GM23338 (cell line): ENCODE measurements at regions not wholly inside any gene's neighbourhood (a gene's known extent, or its start where the extent isn't known, plus 50 kb on each side); places are given as distances from the start of the nearest gene placed in this dataset.

Experiments
- ATAC-seq: fragments of 200-7000 bp; cut with Tn5 transposase; 3 replicates; pipeline ENCODE4 v1.9.1; 2020
- DNase-seq: peaks from one replicate; pipeline ENCODE4 v3.0.0-alpha.2; 2015; ENCODE audit warnings: low spot score
- H2AFZ ChIP-seq: fragments of 200-600 bp; sonication (generic); 2 replicates; pipeline ENCODE4 v1.8.0; 2016; ENCODE audit warnings: antibody characterized with exemption, mild to moderate bottlenecking, moderate library complexity
- H3F3A ChIP-seq: fragments of 200-600 bp; sonication (generic); replicated peaks from 2 replicates; pipeline ENCODE4 v1.8.0; 2017; ENCODE audit warnings: antibody characterized with exemption, mixed run types, low read depth
- H3K27ac ChIP-seq: fragments of 200-600 bp; sonication (generic); 2 replicates; pipeline ENCODE4 v1.6.1; 2016; ENCODE audit warnings: low read depth
- H3K27me3 ChIP-seq: fragments of 200-600 bp; sonication (generic); 2 replicates; pipeline ENCODE4 v1.8.0; 2016; ENCODE audit warnings: mild to moderate bottlenecking, mixed run types, moderate library complexity; ENCODE audit not compliant: insufficient read depth
- H3K36me3 ChIP-seq: fragments of 200-600 bp; sonication (generic); 2 replicates; pipeline ENCODE4 v1.8.0; 2016; ENCODE audit warnings: mild to moderate bottlenecking; ENCODE audit not compliant: insufficient read depth
- H3K4me1 ChIP-seq: fragments of 200-600 bp; sonication (generic); 2 replicates; pipeline ENCODE4 v1.8.0; 2016; ENCODE audit warnings: mild to moderate bottlenecking, moderate library complexity; ENCODE audit not compliant: insufficient read depth
- H3K4me2 ChIP-seq: fragments of 200-600 bp; sonication (generic); 2 replicates; pipeline ENCODE4 v1.7.1; 2017; ENCODE audit warnings: mixed run types
- H3K4me3 ChIP-seq: fragments of 200-600 bp; sonication (generic); 2 replicates; pipeline ENCODE4 v1.6.1; 2016; ENCODE audit warnings: mixed run types
- H3K79me2 ChIP-seq: fragments of 200-600 bp; sonication (generic); replicated peaks from 2 replicates; pipeline ENCODE4 v1.8.0; 2017; ENCODE audit warnings: mild to moderate bottlenecking; ENCODE audit not compliant: insufficient read depth
- H3K9me2 ChIP-seq: fragments of 200-600 bp; sonication (generic); 2 replicates; pipeline ENCODE4 v1.8.0; 2017; ENCODE audit not compliant: insufficient read depth
- H4K20me1 ChIP-seq: fragments of 200-600 bp; sonication (generic); replicated peaks from 2 replicates; pipeline ENCODE4 v1.8.0; 2017; ENCODE audit warnings: mild to moderate bottlenecking; ENCODE audit not compliant: insufficient read depth
- H3K27ac Mint-ChIP-seq: 2 replicates; pipeline ENCODE4 v1.8.0; 2020; ENCODE audit warnings: inconsistent platforms, mild to moderate bottlenecking, moderate library complexity, mixed read lengths
- H3K27me3 Mint-ChIP-seq: 3 replicates; pipeline ENCODE4 v1.8.0; 2022; ENCODE audit warnings: low read depth, mild to moderate bottlenecking, moderate library complexity, mixed read lengths, inconsistent platforms; ENCODE audit not compliant: insufficient read depth, poor library complexity
- H3K36me3 Mint-ChIP-seq: 3 replicates; pipeline ENCODE4 v1.8.0; 2021; ENCODE audit warnings: low read depth, mild to moderate bottlenecking, inconsistent platforms, moderate library complexity, mixed read lengths
- H3K4me1 Mint-ChIP-seq: 3 replicates; pipeline ENCODE4 v1.8.0; 2020; ENCODE audit warnings: mild to moderate bottlenecking, inconsistent platforms, mixed read lengths
- H3K4me3 Mint-ChIP-seq: 3 replicates; pipeline ENCODE4 v1.8.0; 2021; ENCODE audit warnings: moderate library complexity, mild to moderate bottlenecking, inconsistent platforms, mixed read lengths
- H3K9me3 Mint-ChIP-seq: 3 replicates; pipeline ENCODE4 v1.8.0; 2020; ENCODE audit warnings: moderate library complexity, mild to moderate bottlenecking, inconsistent platforms, mixed read lengths
- CREB1 ChIP-seq: fragments of 250-450 bp; sonication (Bioruptor Pico); IDR thresholded peaks from 2 replicates; pipeline ENCODE4 v1.5.0; 2020; ENCODE audit warnings: low read depth, mild to moderate bottlenecking, moderate library complexity
- CTCF ChIP-seq, 2 experiments: fragments of 200-600 bp in 1 of 2; sonication (generic) in 1 of 2; conservative IDR thresholded peaks; 2 replicates each; pipeline versions ENCODE4 v1.5.1 to v1.6.1; 2016 to 2017; ENCODE audit warnings: antibody characterized with exemption in 2 of 2, low read depth in 2 of 2, mild to moderate bottlenecking in 2 of 2, moderate library complexity in 1 of 2
- NANOG ChIP-seq: IDR thresholded peaks from 2 replicates; pipeline ENCODE4 v1.6.1; 2016; ENCODE audit warnings: antibody characterized with exemption, borderline replicate concordance
- REST ChIP-seq: IDR thresholded peaks from one replicate; pipeline ENCODE4 v1.6.1; 2018; ENCODE audit warnings: antibody characterized with exemption; ENCODE audit not compliant: unreplicated experiment
- ZNF462 ChIP-seq: fragments of 250-450 bp; sonication (Bioruptor Pico); IDR thresholded peaks from 2 replicates; pipeline ENCODE4 v1.5.0; 2020; ENCODE audit warnings: mild to moderate bottlenecking, moderate library complexity

GRCh38 chr10:3476640-3477448 is 304.3 kb upstream of the PITRM1 start (continued):
- no peak for TF ChIP-seq ZNF462 (CRISPR knock-in tag)

GRCh38 chr10:3476186-3476585 is 303.6 kb upstream of the PITRM1 start:
- Mint-ChIP-seq H3K9me3 (peaks cover 3% of the 10 kb centered on the region; the same call in 2 of the 3 replicates), H3K27me3 (peaks cover 5% of the 10 kb centered on the region), H3K27ac (no peak overlapping the region), H3K4me1 (peaks cover 16% of the 10 kb centered on the region; the same call in 2 of the 3 replicates), H3K4me3 (no peak overlapping the region), H3K36me3 (no peaks in the 10 kb centered on the region)
- Histone ChIP-seq H3F3A (no peaks in the 10 kb centered on the region), H3K4me1 (peaks cover 4% of the 10 kb centered on the region), H3K79me2 (no peaks in the 10 kb centered on the region), H3K27me3 (no peaks in the 10 kb centered on the region), H3K4me3 (no peak overlapping the region), H3K9me2 (0 out of 2 replicates have a peak, but pooled peaks cover 6% of the 10 kb centered on the region), H3K27ac (no peak overlapping the region), H3K36me3 (no peaks in the 10 kb centered on the region), H4K20me1 (no peaks in the 10 kb centered on the region), H3K4me2 (no peak overlapping the region), H2AFZ (no peak overlapping the region)
- ATAC-seq (no peak), DNase-seq (no peak)
- no peak for TF ChIP-seq NANOG
- no peak for TF ChIP-seq CREB1
- no peak for TF ChIP-seq CTCF (conservative IDR thresholded peaks at IDR 0.05; ENCODE audit: low read depth in 2 of 2)
- TF ChIP-seq REST = no peak
